ENCODE measurements at regions not wholly inside any gene's neighbourhood (a gene's known extent, or its start where the extent isn't known, plus 50 kb on each side); places are given as distances from the start of the nearest gene placed in this dataset.

- no peak for ATAC-seq
- intact Hi-C loops (cut with DNase I): no loop called here
These were observed 87.5 kb upstream of the SYNDIG1 start for GRCh38 chr20:24381886-24382285.

GRCh38 chr20:24379484-24379927, 89.9 kb upstream of the SYNDIG1 start:
- intact Hi-C loops (cut with DNase I): no loop called here
- H3K4me1 ChIP-seq: no peaks in the 10 kb centered on the region
- no peak for TF ChIP-seq CTCF (IDR thresholded peaks at IDR 0.05)
- peak; percentile 69 to 73 for DNase-seq
- no peaks in the 10 kb centered on the region for H3K27me3 ChIP-seq (ENCODE audit: insufficient read depth in 3 of 3, low read length in 2 of 3)
- no peak overlapping the region for H3K4me3 ChIP-seq
- 9 to 34% (median 15%) methylated on average over 4 of the region's 4 CpGs for WGBS, 3 donors
- no peaks in the 10 kb centered on the region for H3K36me3 ChIP-seq (ENCODE audit: insufficient read depth in 1 of 2, low read depth in 1 of 2)
- no peaks in the 10 kb centered on the region for H3K9me3 ChIP-seq
- H3K27ac ChIP-seq: no peak overlapping the region
- no peak for ATAC-seq

More at GRCh38 chr20:24381886-24382285, 87.5 kb upstream of the SYNDIG1 start:
- Histone ChIP-seq H3K4me3 (no peak overlapping the region), H3K27me3 (ENCODE audit: insufficient read depth in 3 of 3, low read length in 2 of 3) (no peaks in the 10 kb centered on the region), H3K4me1 (no peaks in the 10 kb centered on the region), H3K36me3 (ENCODE audit: insufficient read depth in 1 of 2, low read depth in 1 of 2) (no peaks in the 10 kb centered on the region), H3K27ac (no peak overlapping the region), H3K9me3 (no peaks in the 10 kb centered on the region)
- 16 to 25% (median 19%) methylated on average over 5 of the region's 5 CpGs for WGBS, 3 donors
- TF ChIP-seq CTCF (IDR thresholded peaks at IDR 0.05): no peak
- DNase-seq: no peak

- 43 to 57% (median 45%) methylated on average over 6 of the region's 6 CpGs for WGBS, 3 donors
- TF ChIP-seq CTCF (IDR thresholded peaks at IDR 0.05): no peak
- ATAC-seq: no peak
- no peak overlapping the region for H3K27ac ChIP-seq
- H3K27me3 ChIP-seq (ENCODE audit: insufficient read depth in 3 of 3, low read length in 2 of 3): no peaks in the 10 kb centered on the region
- no peak overlapping the region for H3K4me3 ChIP-seq
- H3K4me1 ChIP-seq: no peaks in the 10 kb centered on the region
- H3K36me3 ChIP-seq (ENCODE audit: insufficient read depth in 1 of 2, low read depth in 1 of 2): no peaks in the 10 kb centered on the region
- no peak for DNase-seq
- intact Hi-C loops (cut with DNase I): no loop called here
- H3K9me3 ChIP-seq: no peaks in the 10 kb centered on the region
These were observed 90.6 kb upstream of the SYNDIG1 start for GRCh38 chr20:24378661-24379483.

- WGBS, 3 donors: 30 to 42% (median 41%) methylated on average over 2 of the region's 2 CpGs
- ATAC-seq (no peak), DNase-seq (no peak)
- no peaks in the 10 kb centered on the region for H3K4me1 ChIP-seq
- TF ChIP-seq CTCF (IDR thresholded peaks at IDR 0.05): no peak
- no peaks in the 10 kb centered on the region for H3K36me3 ChIP-seq (ENCODE audit: insufficient read depth in 1 of 2, low read depth in 1 of 2)
- H3K4me3 ChIP-seq: no peak overlapping the region
- intact Hi-C loops (cut with DNase I): no loop called here
- H3K9me3 ChIP-seq: no peaks in the 10 kb centered on the region
- no peaks in the 10 kb centered on the region for H3K27me3 ChIP-seq (ENCODE audit: insufficient read depth in 3 of 3, low read length in 2 of 3)
- H3K27ac ChIP-seq: no peak overlapping the region
These were observed 92.9 kb upstream of the SYNDIG1 start for GRCh38 chr20:24376311-24377099.
